ENCODE measurements at regions not wholly inside any gene's neighbourhood (a gene's known extent, or its start where the extent isn't known, plus 50 kb on each side); places are given as distances from the start of the nearest gene placed in this dataset.
"Not testable (repeated sequence)": the region's sequence is repeated elsewhere in the genome, so short reads cannot be mapped to it uniquely, and the experiment has no call there.

GRCh38 chr13:46479283-46479682, 73.7 kb upstream of the LRCH1 start:
- DNase-seq (ENCODE audit: low spot score) (no peak), ATAC-seq (ENCODE audit: low FRiP score) (no peak)
- no peak for TF ChIP-seq CTCF (IDR thresholded peaks at IDR 0.05)

GRCh38 chr13:46478651-46479050, 74.3 kb upstream of the LRCH1 start:
- no peak for TF ChIP-seq CTCF (IDR thresholded peaks at IDR 0.05)
- DNase-seq (ENCODE audit: low spot score) (no peak), ATAC-seq (ENCODE audit: low FRiP score) (no peak)

GRCh38 chr13:46476174-46476573, 76.8 kb upstream of the LRCH1 start:
- TF ChIP-seq CTCF (IDR thresholded peaks at IDR 0.05) = no peak
- DNase-seq (ENCODE audit: low spot score) (no peak), ATAC-seq (ENCODE audit: low FRiP score) (no peak)

- no peak for TF ChIP-seq CTCF (IDR thresholded peaks at IDR 0.05)
- no peak for DNase-seq (ENCODE audit: low spot score)
- ATAC-seq (ENCODE audit: low FRiP score) = no peak
Measured at GRCh38 chr13:46475541-46475991, 77.4 kb upstream of the LRCH1 start.

- ATAC-seq (ENCODE audit: low FRiP score) = no peak
- DNase-seq (ENCODE audit: low spot score) = no peak
Measured at GRCh38 chr13:46473806-46474205, 79.2 kb upstream of the LRCH1 start.

GRCh38 chr13:46472384-46472783, 80.6 kb upstream of the LRCH1 start:
- ATAC-seq (ENCODE audit: low FRiP score) (no peak), DNase-seq (ENCODE audit: low spot score) (no peak)
- TF ChIP-seq CTCF (IDR thresholded peaks at IDR 0.05) = no peak

More at GRCh38 chr13:46473806-46474205, 79.2 kb upstream of the LRCH1 start:
- TF ChIP-seq CTCF (IDR thresholded peaks at IDR 0.05) = no peak

GRCh38 chr13:46469699-46470098, 82.6 kb upstream of the RUBCNL start:
- DNase-seq (ENCODE audit: low spot score); ATAC-seq (ENCODE audit: low FRiP score): not testable (repeated sequence)
